Inferior parietal cortex (tissue), 1 donor: ENCODE measurements at regions not wholly inside any gene's neighbourhood (a gene's known extent, or its start where the extent isn't known, plus 50 kb on each side); places are given as distances from the start of the nearest gene placed in this dataset.
"Not testable (repeated sequence)": the region's sequence is repeated elsewhere in the genome, so short reads cannot be mapped to it uniquely, and the experiment has no call there.

Experiments
- DNase-seq: peaks from one replicate; pipeline ENCODE4 v3.0.0-alpha.2; 2016; ENCODE audit errors: extremely low spot score

- DNase-seq = no peak
Observed at GRCh38 chr12:19988948-19989347, 379.4 kb upstream of the PDE3A start.

- DNase-seq = no peak
Observed at GRCh38 chr12:19991146-19991545, 377.2 kb upstream of the PDE3A start.

DNA sequence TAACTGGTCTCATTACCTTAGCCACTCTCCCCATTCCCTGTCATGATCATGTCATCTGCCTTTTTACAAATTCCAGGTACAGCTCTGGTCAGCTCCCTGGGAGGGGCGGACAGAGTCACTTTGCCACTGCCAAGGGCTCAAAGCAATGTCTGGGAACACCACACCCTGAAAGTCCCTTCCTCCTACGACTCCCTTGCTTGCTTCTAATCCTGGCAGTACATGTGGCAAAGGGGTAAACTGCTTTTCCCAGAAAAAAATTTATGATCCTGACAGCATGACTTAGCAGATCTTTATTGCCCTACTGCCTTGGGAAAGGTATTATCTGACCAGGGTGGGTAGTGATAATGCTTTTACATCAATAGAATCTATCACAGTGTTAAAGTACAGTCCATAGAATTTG is 376.0 kb upstream of the PDE3A start:
- DNase-seq = no peak

DNA sequence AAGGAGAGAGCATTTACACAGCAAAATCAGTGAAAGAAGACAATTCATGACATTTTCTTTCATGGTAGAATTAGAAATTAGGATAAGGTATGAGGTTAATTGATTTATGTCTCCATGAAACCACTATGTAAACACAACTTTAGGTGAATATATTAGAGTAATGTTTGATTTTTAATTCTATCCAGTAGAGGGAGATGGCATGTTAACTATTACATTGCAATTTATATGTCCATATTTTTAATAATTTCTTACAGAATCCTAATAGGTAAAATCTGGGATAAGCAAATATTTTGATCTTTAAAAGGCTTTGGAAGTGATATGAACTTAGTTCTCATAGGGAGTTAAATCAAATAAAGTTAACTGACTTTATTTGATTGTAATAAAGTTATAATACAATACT is 373.4 kb upstream of the PDE3A start:
- DNase-seq = no peak

DNA sequence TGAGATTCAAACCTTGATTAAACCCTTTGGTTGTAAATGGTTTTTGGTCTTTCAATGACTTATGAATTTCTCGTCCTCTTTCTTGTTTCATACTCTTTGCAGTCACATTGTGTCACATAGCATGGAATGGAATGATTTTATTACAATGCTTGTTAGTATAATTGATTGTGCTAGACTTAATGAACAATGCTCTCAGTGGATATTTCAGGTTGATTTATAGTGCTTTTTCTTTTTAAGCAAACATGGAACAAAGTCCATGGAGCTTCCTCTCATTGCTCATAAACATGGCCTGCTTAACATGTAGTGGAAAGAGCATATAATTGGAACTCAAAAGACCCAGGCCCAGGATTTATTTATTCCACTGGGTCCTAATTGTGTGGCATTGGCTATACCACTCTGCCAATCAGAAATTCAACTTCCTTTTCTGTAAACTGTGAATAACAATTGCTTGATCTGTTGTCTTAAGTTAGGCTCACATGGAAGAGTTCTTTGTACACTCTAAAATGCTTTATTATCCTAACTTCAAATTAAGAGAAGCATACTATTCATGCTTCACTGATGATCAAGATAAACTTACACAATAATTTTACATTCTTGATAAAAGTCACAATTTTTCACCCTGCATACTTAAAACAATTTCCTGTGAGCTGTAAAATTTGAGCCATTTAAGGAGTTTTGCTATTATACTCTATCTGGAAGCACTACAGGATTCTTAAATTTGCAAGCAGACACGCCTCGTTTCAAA is 370.5 kb upstream of the PDE3A start:
- DNase-seq = no peak

GRCh38 chr12:19998411-19998810 is 369.9 kb upstream of the PDE3A start:
- no peak for DNase-seq

DNA sequence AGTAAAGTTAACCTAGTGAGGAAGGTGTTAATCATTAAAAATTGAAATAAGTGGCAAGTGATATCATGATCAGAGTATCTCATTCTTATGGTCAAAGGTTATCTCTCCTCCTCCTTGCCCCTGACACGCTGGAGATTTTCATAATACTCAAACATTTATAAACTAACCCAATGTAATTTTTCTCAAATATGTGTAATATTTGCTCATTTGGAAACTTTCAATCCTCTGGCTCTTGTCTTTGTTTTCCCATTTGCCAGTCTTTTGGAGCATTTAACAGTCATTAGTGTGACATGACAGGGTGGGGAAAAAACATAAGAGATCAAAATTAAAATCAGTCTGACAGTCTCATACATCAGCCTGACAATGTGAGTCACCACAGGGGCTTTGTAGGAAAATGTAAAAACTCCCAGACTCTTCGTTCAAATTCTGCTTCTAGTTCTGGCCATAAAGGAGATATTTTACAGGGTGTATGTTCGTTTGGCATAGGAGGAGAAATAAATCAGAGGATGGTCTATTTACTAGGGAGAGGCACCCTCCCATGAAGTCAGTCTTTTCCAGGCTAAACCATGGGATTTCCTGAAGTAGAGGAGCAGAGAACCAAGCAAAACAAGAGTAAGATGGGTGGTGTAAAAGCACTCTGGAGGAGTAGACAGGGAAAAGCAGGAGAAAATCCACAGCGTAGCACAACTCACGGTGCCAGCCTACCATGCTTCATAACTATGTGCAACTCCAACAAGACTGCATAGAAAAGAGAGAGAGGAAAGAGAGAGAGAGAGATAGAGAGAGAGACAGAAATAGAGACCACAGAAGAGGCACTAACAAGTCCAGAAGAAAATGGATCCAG is 369.2 kb upstream of the PDE3A start:
- no peak for DNase-seq

DNA sequence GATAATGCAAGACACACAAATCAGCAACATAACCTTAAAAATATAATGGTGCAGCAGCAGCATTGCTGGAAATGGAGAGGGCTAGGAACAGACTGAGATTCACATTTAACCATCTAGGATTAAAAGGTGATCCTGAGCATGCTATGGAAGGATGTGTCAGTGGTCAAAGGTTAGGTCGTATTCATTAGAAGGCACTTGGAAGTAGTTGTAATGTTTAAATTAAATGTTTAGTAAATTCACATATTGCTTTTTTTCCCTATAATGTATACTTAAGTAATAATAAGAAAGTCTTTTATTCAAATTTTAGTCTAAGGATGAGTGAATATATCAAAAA is 368.6 kb upstream of the PDE3A start:
- DNase-seq = no peak

DNA sequence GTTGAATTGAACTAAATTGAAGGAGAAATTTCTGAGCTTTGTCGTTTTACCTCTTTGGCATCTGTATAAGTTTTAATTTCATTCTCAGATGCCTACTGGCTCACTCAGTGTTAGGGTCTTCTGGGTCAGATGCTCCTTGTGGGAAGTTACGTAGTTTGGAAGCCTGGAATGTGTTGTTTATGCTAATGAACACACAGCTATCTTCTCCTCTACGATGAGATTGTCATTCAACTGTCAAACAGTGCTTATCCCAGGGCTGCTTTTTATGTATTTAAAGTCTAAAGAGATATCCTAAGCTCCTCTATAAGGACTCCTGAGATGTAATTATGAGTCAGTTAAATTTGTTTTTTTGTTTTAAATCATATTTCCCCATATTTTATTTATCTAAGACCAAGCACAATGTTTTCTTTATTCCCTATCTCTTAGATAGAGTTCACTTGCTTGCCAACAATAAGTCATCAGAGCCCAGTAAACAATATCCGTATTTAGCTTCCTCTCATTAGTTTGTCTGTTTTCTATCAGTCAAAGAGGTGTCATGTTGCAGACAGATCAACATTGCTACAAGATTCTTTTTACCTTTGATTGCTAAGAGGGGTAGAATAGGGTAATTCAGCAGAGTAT is 368.0 kb upstream of the PDE3A start:
- no peak for DNase-seq

GRCh38 chr12:20003252-20003651 is 365.1 kb upstream of the PDE3A start:
- no peak for DNase-seq

- DNase-seq = no peak
Observed at GRCh38 chr12:20004952-20005351, 363.4 kb upstream of the PDE3A start.

DNA sequence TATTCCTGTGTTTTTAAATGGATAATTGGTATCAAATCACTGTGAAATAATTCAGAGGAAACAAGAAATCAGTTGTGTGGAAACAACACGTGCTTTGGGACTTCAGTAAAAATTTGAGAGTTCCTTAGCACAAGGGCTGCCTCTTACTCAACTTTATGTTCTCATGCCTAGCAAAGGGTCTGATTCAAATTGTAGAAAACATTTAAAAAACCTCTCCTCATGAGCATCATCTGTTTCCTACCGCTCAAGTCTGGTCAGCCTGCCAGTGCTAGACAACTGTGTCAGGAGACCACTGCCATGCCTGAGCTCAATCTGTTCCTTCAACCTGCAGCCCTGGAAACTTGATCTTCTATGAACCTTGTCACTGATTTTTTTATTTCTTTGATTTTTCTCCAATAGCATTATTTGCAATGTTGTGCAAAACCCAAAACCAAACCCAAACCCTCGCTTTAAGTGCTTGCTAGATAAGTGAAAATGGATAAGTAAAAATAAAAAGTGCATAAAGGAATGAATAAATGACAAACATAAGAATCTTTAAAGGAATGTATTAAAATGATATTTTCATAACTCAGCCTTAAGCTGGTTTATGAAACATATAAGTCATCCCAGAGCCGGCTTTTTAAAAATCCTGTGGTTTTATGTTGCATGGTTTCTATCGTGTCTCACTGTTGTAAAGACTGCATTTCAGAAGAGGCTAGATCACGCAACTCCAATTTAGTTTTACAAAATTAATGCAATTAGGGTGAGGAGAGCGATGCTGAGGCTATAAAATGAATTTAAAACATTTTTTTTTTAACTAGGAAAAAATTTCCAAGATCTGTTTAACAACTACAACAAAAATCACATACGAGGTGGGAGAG is 361.2 kb upstream of the PDE3A start:
- DNase-seq = no peak

DNA sequence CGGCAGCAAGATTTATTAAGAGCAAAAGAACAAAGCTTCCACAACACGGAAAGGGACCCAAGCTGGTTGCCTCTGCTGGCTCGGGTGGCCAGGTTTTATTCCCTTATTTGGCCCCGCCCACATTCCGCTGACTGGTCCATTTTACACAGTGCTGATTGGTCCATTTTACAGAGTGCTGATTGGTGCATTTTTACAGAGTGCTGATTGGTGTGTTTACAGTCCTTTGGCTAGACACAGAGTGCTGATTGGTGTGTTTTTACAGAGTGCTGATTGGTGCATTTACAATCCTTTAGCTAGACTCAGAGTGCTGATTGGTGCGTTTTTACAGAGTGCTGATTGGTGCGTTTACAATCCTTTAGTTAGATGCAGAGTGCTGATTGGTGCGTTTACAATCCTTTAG is 358.4 kb upstream of the PDE3A start:
- DNase-seq = not testable (repeated sequence)

DNA sequence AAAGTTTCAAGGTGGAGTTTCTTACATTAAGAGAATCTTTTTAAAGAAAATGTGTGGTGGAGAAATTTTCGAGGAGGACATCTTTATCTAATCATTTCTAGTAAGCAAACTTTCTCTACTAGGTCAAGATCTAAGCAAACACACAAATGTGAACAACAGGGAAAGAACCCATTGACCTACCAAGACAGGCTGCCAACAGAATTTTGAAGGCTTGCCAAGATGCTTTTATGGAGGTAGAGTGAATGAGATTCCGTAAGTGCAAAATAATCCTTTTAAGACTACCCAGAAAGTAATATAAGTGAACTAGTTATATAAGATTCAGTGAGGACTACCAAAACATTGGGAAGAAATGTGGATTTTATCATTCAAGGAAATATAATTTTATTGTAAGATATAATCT is 357.1 kb upstream of the PDE3A start:
- DNase-seq = peak; percentile 17

DNA sequence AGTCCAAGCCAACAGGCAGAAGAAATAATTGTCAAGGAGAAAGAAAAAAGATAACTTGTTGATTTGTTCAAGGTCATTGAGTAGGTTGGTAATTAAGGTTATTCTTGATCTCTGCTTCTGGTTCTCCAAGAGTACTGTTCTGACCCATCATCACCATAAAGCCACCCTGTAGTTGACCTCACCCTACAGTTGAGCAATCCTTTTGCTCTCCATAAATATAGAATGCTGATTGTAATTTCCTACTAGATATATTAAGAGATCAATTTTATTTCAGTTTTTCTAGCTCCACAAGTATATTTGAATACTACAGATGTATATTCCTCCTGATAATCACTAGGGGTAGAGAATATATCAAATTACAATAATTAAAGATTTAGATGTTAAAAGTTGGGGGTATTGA is 350.5 kb upstream of the PDE3A start:
- DNase-seq = no peak

DNA sequence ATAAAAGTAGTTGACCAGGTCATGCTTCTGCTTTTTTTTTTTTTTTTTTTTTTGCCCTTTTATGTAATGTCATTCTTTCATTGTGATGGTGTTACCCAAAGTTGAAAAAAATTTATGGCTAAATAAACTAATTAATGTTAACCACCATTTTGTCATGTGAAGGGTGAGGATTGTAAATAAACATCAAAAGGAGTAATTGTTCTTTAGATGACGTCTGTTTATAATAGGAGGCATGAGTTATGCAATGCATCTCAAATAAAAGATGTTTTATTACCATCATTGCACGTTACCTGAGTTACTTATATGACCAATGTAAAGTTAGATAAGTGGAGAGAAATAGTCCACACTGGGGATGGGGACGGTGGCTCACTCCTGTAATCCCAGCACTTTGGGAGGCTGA is 349.9 kb upstream of the PDE3A start:
- no peak for DNase-seq

DNA sequence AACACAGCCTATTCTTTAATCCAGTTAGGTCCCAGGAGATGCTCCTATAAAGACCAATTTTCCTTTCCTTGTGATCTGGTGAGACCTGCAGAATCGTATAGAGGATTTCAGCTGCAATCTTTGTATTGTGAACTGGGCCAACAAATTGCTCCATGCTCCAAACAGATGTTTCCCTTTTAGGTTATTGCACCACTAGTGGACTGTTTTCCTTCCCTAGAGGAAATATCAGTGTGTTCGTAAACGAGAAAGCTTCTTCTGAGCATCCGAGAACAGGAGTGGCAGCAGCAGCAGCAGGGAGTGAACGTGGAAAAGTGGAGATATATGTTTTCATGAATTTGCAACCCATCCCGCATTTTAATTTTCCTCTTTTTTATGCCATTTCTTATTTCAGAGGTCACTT is 344.1 kb upstream of the PDE3A start:
- DNase-seq = no peak

DNA sequence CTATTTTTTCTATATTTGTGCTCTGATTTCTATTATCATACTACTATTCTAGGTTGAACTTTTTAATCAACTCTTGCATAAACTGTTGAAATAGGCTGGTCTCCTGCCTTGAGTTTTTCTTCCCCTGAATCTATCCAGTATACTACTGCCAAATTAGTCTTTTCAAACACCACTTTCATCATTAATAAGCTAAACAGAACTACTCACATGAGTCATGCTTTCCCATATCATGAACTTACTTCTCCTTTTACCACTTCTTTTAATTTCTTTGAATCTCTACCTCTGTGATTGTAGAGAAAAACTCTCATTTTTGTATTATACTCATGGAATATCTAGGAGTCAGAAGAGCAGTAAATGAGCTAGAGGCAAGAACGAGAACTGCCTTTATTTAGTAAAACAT is 340.3 kb upstream of the PDE3A start:
- DNase-seq = no peak

DNA sequence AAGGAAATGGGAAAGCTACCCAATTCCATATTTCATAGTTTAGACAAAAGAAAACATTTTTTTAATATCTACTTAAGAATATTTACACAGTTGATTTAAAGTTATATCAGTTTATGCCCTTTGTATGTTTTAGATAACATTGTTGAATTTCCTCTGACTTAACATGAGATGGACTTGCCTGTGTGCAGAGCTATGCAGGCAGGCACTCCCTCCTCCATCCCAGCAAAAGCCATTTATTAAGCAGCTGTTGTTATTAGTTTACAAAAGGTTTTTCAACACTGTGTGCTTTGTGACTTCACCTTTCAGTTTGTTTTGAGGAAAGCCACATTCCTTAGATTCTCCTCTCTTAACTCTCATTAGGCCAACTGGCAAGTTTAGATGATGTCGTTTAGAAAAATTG is 337.5 kb upstream of the PDE3A start:
- no peak for DNase-seq

DNA sequence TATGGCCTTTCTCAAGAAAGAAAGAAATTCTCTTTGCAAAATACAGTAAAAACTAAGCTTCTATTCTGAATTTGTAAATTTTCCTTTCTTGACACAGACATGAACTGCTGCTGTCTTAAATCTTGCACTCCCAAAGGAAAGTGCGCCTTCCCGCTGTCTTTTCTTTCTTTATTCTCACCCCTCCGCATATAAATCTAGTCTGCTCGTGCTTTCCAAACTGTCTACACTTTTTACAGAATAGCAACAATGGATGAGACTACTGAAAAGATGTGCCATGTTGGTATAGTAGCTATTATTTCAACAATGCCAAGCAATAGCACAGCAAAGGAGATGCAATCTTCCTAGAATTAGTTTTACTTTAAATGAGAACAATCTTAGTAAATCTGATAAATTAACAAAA is 328.8 kb upstream of the PDE3A start:
- DNase-seq = no peak

- DNase-seq = no peak
Observed at GRCh38 chr12:20040184-20040583, 328.2 kb upstream of the PDE3A start.

- no peak for DNase-seq
Observed at GRCh38 chr12:20040831-20041230, 327.5 kb upstream of the PDE3A start.
